HL-60 (cell line): ENCODE measurements at regions not wholly inside any gene's neighbourhood (a gene's known extent, or its start where the extent isn't known, plus 50 kb on each side); places are given as distances from the start of the nearest gene placed in this dataset.

Experiments
- DNase-seq, 2 experiments: peaks; one replicate each; pipeline ENCODE4 v3.0.0-alpha.2; 2010 to 2020; ENCODE audit warnings: low read depth in 1 of 2, low spot score in 1 of 2
- H3K27ac ChIP-seq: fragments of 250-450 bp; sonication (Bioruptor Pico); replicated peaks from 2 replicates; pipeline ENCODE4 v1.5.1; 2020; ENCODE audit warnings: mild to moderate bottlenecking, moderate library complexity
- H3K27me3 ChIP-seq: fragments of 250-450 bp; sonication (Bioruptor Pico); 2 replicates; pipeline ENCODE4 v1.5.1; 2021; ENCODE audit warnings: mild to moderate bottlenecking, moderate library complexity; ENCODE audit not compliant: insufficient read depth, poor library complexity, severe bottlenecking
- H3K4me3 ChIP-seq: replicated peaks from 2 replicates; pipeline ENCODE4 v1.5.1; 2011; ENCODE audit warnings: mild to moderate bottlenecking, control low read depth, low read length; ENCODE audit not compliant: insufficient read depth
- CTCF ChIP-seq: IDR thresholded peaks from one replicate; pipeline ENCODE4 v1.5.1; 2011; ENCODE audit warnings: low read length, control low read depth, inconsistent platforms; ENCODE audit not compliant: insufficient read depth
- GABPA ChIP-seq: IDR thresholded peaks from 2 replicates; pipeline ENCODE4 v1.6.1; 2012; ENCODE audit warnings: low read depth
- POLR2AphosphoS5 ChIP-seq: IDR thresholded peaks from 2 replicates; pipeline ENCODE4 v1.6.1; 2012; ENCODE audit warnings: low read depth
- SPI1 ChIP-seq: IDR thresholded peaks from 2 replicates; pipeline ENCODE4 v1.6.1; 2012; ENCODE audit warnings: low read depth, mild to moderate bottlenecking, borderline replicate concordance
- TF ChIP-seq, protein P1 (sequence below): IDR thresholded peaks from 2 replicates; pipeline ENCODE4 v1.6.1; 2012; ENCODE audit warnings: low read depth; ENCODE audit not compliant: insufficient replicate concordance

GRCh38 chr1:30111431-30111830 is 612.0 kb downstream of the MATN1 start:
- peak; percentile 40 for TF ChIP-seq CTCF
- no peak for TF ChIP-seq POLR2AphosphoS5
- DNase-seq, result peak in 1 of 2 experiments; percentile 11
- Histone ChIP-seq H3K27me3 (no peaks in the 10 kb centered on the region), H3K27ac (no peak overlapping the region), H3K4me3 (no peak overlapping the region)

GRCh38 chr1:30110846-30111245 is 612.5 kb downstream of the MATN1 start:
- Histone ChIP-seq H3K27ac (no peak overlapping the region), H3K4me3 (no peak overlapping the region), H3K27me3 (no peaks in the 10 kb centered on the region)
- no peak for DNase-seq
- TF ChIP-seq SPI1 (no peak), GABPA (no peak)

DNA sequence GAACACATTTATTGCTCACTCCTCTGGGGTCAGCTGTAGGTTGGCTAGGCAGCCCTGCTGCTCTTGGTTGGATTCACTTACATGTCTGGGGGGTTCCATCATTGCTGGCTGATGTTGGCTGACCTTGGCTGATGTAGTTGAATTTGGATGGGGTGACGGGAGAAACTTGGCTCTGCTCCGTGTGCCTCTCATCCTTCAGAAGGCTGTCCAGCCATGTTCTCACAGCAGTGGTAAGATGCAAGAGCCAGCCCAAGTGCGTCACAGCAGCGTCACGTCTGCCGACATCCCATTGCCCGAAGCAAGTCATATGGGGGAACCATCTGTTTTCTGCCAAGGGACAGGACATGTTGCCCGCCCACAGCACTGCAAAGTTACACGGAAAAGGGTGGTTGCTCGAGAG is 613.5 kb downstream of the MATN1 start:
- no peak overlapping the region for H3K4me3 ChIP-seq
- H3K27me3 ChIP-seq, result no peaks in the 10 kb centered on the region
- no peak for DNase-seq
- no peak overlapping the region for H3K27ac ChIP-seq
- TF ChIP-seq, protein P1, sequence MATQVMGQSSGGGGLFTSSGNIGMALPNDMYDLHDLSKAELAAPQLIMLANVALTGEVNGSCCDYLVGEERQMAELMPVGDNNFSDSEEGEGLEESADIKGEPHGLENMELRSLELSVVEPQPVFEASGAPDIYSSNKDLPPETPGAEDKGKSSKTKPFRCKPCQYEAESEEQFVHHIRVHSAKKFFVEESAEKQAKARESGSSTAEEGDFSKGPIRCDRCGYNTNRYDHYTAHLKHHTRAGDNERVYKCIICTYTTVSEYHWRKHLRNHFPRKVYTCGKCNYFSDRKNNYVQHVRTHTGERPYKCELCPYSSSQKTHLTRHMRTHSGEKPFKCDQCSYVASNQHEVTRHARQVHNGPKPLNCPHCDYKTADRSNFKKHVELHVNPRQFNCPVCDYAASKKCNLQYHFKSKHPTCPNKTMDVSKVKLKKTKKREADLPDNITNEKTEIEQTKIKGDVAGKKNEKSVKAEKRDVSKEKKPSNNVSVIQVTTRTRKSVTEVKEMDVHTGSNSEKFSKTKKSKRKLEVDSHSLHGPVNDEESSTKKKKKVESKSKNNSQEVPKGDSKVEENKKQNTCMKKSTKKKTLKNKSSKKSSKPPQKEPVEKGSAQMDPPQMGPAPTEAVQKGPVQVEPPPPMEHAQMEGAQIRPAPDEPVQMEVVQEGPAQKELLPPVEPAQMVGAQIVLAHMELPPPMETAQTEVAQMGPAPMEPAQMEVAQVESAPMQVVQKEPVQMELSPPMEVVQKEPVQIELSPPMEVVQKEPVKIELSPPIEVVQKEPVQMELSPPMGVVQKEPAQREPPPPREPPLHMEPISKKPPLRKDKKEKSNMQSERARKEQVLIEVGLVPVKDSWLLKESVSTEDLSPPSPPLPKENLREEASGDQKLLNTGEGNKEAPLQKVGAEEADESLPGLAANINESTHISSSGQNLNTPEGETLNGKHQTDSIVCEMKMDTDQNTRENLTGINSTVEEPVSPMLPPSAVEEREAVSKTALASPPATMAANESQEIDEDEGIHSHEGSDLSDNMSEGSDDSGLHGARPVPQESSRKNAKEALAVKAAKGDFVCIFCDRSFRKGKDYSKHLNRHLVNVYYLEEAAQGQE, result no peak
- TF ChIP-seq GABPA (no peak), SPI1 (no peak), POLR2AphosphoS5 (no peak), CTCF (no peak)

DNA sequence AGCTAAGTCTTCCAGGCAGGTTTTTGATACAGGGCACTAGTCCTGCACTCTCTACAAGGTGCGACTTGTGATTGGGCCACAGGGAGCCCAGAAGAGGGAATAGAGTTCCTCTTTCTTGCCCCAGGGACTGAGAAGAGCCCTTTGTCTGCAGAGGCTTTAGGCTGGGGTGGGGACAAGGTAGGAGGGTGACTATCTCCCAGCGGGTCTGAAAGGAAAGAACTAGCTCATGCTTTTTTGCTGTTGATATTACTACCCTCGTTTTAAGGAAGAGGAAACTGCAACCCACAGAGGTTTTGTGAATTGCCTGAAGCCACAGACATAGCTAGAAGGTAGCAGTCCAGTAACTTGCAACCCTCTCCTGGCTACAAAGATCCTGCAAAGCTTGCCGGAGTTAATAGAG is 615.2 kb downstream of the MATN1 start:
- Histone ChIP-seq H3K27me3 (no peaks in the 10 kb centered on the region), H3K27ac (no peak overlapping the region), H3K4me3 (no peak overlapping the region)
- DNase-seq, result no peak
- TF ChIP-seq SPI1 (peak; percentile 34; the same call in 1 of the 2 replicates), CTCF (no peak)
- TF ChIP-seq, protein P1, result no peak
